Esophagus squamous epithelium (tissue), 4 donors: ENCODE measurements at regions not wholly inside any gene's neighbourhood (a gene's known extent, or its start where the extent isn't known, plus 50 kb on each side); places are given as distances from the start of the nearest gene placed in this dataset.

Experiments
- CTCF ChIP-seq, 6 experiments: fragments of 450-650 bp in 4 of 6; fragments of 200-600 bp in 2 of 6; sonication (generic) in 2 of 6; IDR thresholded peaks; one replicate each; pipeline ENCODE4 v1.5.1; 2016 to 2019; ENCODE audit warnings: antibody characterized with exemption in 6 of 6, mild to moderate bottlenecking in 4 of 6, moderate library complexity in 4 of 6
- POLR2A ChIP-seq, 4 donors: fragments of 450-650 bp; IDR thresholded peaks; one replicate each; pipeline ENCODE4 v1.6.1; 2017; ENCODE audit warnings: antibody characterized with exemption in 4 of 4, mild to moderate bottlenecking in 4 of 4, moderate library complexity in 3 of 4

- TF ChIP-seq CTCF (IDR thresholded peaks at IDR 0.05) (no peak), POLR2A (IDR thresholded peaks at IDR 0.05) (no peak)
Observed at GRCh38 chr2:47964722-47965434, 58.6 kb upstream of the FBXO11 start.
